Gastrocnemius medialis (tissue), 4 donors: ENCODE measurements at regions not wholly inside any gene's neighbourhood (a gene's known extent, or its start where the extent isn't known, plus 50 kb on each side); places are given as distances from the start of the nearest gene placed in this dataset.

Source experiments
- ATAC-seq, 2 donors: fragments of 150-250 bp; one replicate each; pipeline ENCODE4 v1.9.1; 2016
- DNase-seq, 2 donors: peaks; one replicate each; pipeline ENCODE4 v3.0.0-alpha.2; 2019
- H3K27ac ChIP-seq, 4 donors: fragments of 200-600 bp; sonication (generic); 1 replicate in 1 of 4; 2 replicates in 3 of 4; pipeline ENCODE4 v1.5.1; 2016 to 2018; ENCODE audit warnings: mild to moderate bottlenecking in 2 of 4, moderate library complexity in 1 of 4
- H3K27me3 ChIP-seq, 3 donors: fragments of 200-600 bp; sonication (generic) in 2 of 3; 1 replicate in 1 of 3; 2 replicates in 2 of 3; pipeline versions ENCODE4 v1.5.1 to v1.6.0; 2016 to 2019; ENCODE audit warnings: mild to moderate bottlenecking in 1 of 3, moderate library complexity in 1 of 3
- H3K36me3 ChIP-seq, 2 donors: fragments of 200-600 bp; sonication (generic) in 1 of 2; one replicate each; pipeline ENCODE4 v1.5.1; 2017 to 2018
- H3K4me1 ChIP-seq, 2 donors: fragments of 200-600 bp; sonication (generic) in 1 of 2; one replicate each; pipeline ENCODE4 v1.5.1; 2016 to 2017; ENCODE audit warnings: mild to moderate bottlenecking in 2 of 2
- H3K4me3 ChIP-seq, 4 donors: fragments of 200-600 bp; sonication (generic) in 3 of 4; 1 replicate in 1 of 4; 2 replicates in 3 of 4; pipeline ENCODE4 v1.5.1; 2016 to 2019; ENCODE audit warnings: mild to moderate bottlenecking in 2 of 4
- H3K9me3 ChIP-seq, 3 donors: fragments of 200-600 bp; sonication (generic) in 2 of 3; 1 replicate in 1 of 3; 2 replicates in 2 of 3; pipeline ENCODE4 v1.5.1; 2016 to 2019
- POLR2A ChIP-seq, 2 donors: fragments of 450-650 bp; IDR thresholded peaks; one replicate each; pipeline ENCODE4 v1.6.1; 2017; ENCODE audit warnings: antibody characterized with exemption in 2 of 2, mild to moderate bottlenecking in 2 of 2, moderate library complexity in 2 of 2
- in situ Hi-C, 4 donors: fragments of 200-750 bp; cut with MboI; loops; one replicate each; pipeline versions ENCODE4 v1.15.0 to v1.8.0; 2017; ENCODE audit warnings: low sequenced_read_pairs in 4 of 4
- intact Hi-C: fragments of 100-400 bp; cut with DNase I; formaldehyde crosslinking; loops from one replicate; pipeline ENCODE4 v1.15.1; 2023; ENCODE audit warnings: low total_unique reads
- TF ChIP-seq, protein P1 (sequence below), 5 experiments: fragments of 450-650 bp in 3 of 5; fragments of 200-600 bp in 2 of 5; sonication (generic) in 2 of 5; IDR thresholded peaks in 4 of 5; conservative IDR thresholded peaks in 1 of 5; 1 replicate in 4 of 5; 2 replicates in 1 of 5; pipeline ENCODE4 v1.5.1; 2016 to 2019; ENCODE audit warnings: antibody characterized with exemption in 5 of 5, mild to moderate bottlenecking in 3 of 5, moderate library complexity in 3 of 5

DNA sequence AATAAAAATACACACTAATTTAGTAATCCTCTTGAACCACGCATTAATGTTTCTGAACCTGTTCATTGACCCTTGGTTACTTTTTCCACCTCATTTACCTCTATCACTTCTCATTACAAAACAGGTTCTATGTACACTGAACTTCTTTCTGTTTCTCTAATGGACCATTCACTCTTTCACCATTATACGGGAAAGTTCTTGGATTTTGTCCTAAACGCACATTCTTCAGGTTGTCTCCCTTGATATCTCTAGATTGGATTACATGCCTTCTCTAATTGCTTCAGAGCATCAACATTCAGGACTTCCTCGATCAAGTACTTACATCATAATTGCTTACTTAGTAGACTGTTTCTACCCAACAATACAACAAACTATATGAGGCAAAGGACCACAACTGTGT is 359.4 kb upstream of the FSTL5 start:
- Histone ChIP-seq H3K9me3 (no peaks in the 10 kb centered on the region), H3K4me1 (no peaks in the 10 kb centered on the region), H3K27me3 (no peaks in the 10 kb centered on the region), H3K27ac (no peak overlapping the region), H3K36me3 (no peaks in the 10 kb centered on the region), H3K4me3 (no peak overlapping the region)
- DNase-seq, result no peak
- intact Hi-C loops, result no loop called here
- TF ChIP-seq POLR2A (IDR thresholded peaks at IDR 0.05), result no peak
- TF ChIP-seq, protein P1, sequence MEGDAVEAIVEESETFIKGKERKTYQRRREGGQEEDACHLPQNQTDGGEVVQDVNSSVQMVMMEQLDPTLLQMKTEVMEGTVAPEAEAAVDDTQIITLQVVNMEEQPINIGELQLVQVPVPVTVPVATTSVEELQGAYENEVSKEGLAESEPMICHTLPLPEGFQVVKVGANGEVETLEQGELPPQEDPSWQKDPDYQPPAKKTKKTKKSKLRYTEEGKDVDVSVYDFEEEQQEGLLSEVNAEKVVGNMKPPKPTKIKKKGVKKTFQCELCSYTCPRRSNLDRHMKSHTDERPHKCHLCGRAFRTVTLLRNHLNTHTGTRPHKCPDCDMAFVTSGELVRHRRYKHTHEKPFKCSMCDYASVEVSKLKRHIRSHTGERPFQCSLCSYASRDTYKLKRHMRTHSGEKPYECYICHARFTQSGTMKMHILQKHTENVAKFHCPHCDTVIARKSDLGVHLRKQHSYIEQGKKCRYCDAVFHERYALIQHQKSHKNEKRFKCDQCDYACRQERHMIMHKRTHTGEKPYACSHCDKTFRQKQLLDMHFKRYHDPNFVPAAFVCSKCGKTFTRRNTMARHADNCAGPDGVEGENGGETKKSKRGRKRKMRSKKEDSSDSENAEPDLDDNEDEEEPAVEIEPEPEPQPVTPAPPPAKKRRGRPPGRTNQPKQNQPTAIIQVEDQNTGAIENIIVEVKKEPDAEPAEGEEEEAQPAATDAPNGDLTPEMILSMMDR (IDR thresholded peaks at IDR 0.05 in 4 of 5, conservative IDR thresholded peaks at IDR 0.05 in 1 of 5), result no peak
- ATAC-seq, result no peak
- in situ Hi-C loops, result loop anchor here in 1 of 4 donors (25.0 kb wide), 1 partner anchor 539 kb away; no protein-coding TSS in a partner anchor

- no peaks in the 10 kb centered on the region for H3K27me3 ChIP-seq
- intact Hi-C loops, result no loop called here
- ATAC-seq (no peak), DNase-seq (no peak)
- no peaks in the 10 kb centered on the region for H3K36me3 ChIP-seq
- H3K4me3 ChIP-seq, result no peak overlapping the region
- H3K27ac ChIP-seq, result no peak overlapping the region
- in situ Hi-C loops, result loop anchor here in 1 of 4 donors (25.0 kb wide), 1 partner anchor 540 kb away; no protein-coding TSS in a partner anchor
- H3K4me1 ChIP-seq, result no peaks in the 10 kb centered on the region
- TF ChIP-seq, protein P1 (IDR thresholded peaks at IDR 0.05 in 4 of 5, conservative IDR thresholded peaks at IDR 0.05 in 1 of 5), result no peak
- no peak for TF ChIP-seq POLR2A (IDR thresholded peaks at IDR 0.05)
- no peaks in the 10 kb centered on the region for H3K9me3 ChIP-seq
These were observed 358.9 kb upstream of the FSTL5 start for GRCh38 chr4:162522724-162523123.

DNA sequence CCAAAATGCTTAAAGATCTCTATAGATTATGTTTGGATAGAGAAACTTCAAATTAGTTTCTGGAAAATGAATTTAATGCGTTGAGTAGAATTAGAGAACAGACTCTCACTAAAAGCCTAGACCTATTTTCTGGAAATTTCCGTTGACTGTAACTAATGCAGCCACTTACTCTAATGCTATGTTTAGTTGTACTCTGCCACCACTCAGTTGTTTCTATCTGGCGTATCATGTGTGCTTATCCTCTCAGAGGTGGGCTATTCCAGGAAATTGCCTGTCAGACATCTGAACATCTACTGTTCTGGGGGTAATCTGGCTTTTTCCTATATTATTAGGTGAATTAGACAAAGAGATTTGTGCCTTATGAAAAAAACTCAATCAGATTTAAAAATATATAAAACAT is 347.1 kb upstream of the FSTL5 start:
- DNase-seq (no peak), ATAC-seq (no peak)
- Histone ChIP-seq H3K4me1 (no peaks in the 10 kb centered on the region), H3K36me3 (no peaks in the 10 kb centered on the region), H3K27ac (no peak overlapping the region), H3K4me3 (no peak overlapping the region), H3K27me3 (no peaks in the 10 kb centered on the region), H3K9me3 (no peaks in the 10 kb centered on the region)
- no peak for TF ChIP-seq POLR2A (IDR thresholded peaks at IDR 0.05)
- TF ChIP-seq, protein P1 (IDR thresholded peaks at IDR 0.05 in 4 of 5, conservative IDR thresholded peaks at IDR 0.05 in 1 of 5), result no peak
- in situ Hi-C loops (loop anchor here in 1 of 4 donors (25.0 kb wide), 1 partner anchor 551 kb away; no protein-coding TSS in a partner anchor), intact Hi-C loops (no loop called here)

DNA sequence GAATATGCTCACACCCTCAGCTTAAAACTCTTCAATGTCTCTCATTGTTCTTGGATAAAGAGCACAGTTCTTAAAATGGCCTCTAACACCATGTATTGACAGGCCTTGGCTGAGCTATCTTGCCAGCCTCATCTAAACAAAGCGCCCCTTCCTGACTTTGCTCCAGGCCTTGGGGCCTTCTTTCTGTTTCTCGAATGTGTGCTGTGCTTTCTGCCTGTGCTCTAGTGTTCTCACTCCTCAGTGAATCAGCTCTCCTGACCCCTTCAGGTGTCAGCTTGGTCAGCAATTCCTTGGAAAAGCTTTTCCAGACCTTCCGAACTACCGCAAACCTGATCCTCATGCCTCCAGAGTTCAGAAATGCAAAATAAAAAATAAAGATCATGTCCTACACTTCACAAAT is 346.3 kb upstream of the FSTL5 start:
- Histone ChIP-seq H3K36me3 (no peaks in the 10 kb centered on the region), H3K4me3 (no peak overlapping the region), H3K9me3 (no peaks in the 10 kb centered on the region), H3K27ac (no peak overlapping the region), H3K4me1 (no peaks in the 10 kb centered on the region), H3K27me3 (no peaks in the 10 kb centered on the region)
- in situ Hi-C loops (loop anchor here in 1 of 4 donors (25.0 kb wide), 1 partner anchor 552 kb away; no protein-coding TSS in a partner anchor), intact Hi-C loops (no loop called here)
- ATAC-seq, result no peak
- no peak for DNase-seq
- no peak for TF ChIP-seq POLR2A (IDR thresholded peaks at IDR 0.05)
- TF ChIP-seq, protein P1 (IDR thresholded peaks at IDR 0.05 in 4 of 5, conservative IDR thresholded peaks at IDR 0.05 in 1 of 5), result no peak

DNA sequence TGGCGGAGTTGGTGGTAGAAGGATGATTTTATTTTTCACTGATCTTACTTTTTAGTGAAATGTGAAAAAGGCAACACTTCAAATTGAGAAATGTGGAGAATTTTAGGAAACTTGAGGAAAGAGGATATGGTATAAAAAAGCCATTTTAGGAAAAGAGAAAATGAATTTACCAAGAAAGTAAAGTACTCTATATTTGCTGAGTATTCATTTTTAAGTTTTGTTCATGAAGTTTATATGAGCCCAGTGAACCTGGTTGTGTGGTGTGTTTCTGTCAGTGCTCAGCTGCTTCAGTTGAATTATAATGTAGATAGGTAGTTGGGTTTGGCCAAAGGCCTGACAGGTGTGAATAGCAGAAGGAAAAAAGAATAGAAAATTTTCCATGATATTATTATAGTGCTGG is 345.5 kb upstream of the FSTL5 start:
- no peaks in the 10 kb centered on the region for H3K36me3 ChIP-seq
- intact Hi-C loops (no loop called here), in situ Hi-C loops (loop anchor here in 2 of 4 donors (10.0 to 25.0 kb wide), 2 partner anchors 553 to 825 kb away; partner anchors contain the start of gene NPY1R (in 1 of the 2))

More for the DNA sequence above, 345.5 kb upstream of the FSTL5 start:
- Histone ChIP-seq H3K27ac (no peak overlapping the region), H3K9me3 (no peaks in the 10 kb centered on the region), H3K4me3 (no peak overlapping the region), H3K4me1 (no peaks in the 10 kb centered on the region), H3K27me3 (no peaks in the 10 kb centered on the region)
- TF ChIP-seq, protein P1 (IDR thresholded peaks at IDR 0.05 in 4 of 5, conservative IDR thresholded peaks at IDR 0.05 in 1 of 5), result no peak
- DNase-seq (no peak), ATAC-seq (no peak)
